GM18520 (cell line): ENCODE measurements at regions not wholly inside any gene's neighbourhood (a gene's known extent, or its start where the extent isn't known, plus 50 kb on each side); places are given as distances from the start of the nearest gene placed in this dataset.

Experiments used
- ATAC-seq: cut with Tn5 transposase; IDR thresholded peaks from one replicate; pipeline ENCODE4 v1.9.1; 2021; ENCODE audit not compliant: unreplicated experiment

DNA sequence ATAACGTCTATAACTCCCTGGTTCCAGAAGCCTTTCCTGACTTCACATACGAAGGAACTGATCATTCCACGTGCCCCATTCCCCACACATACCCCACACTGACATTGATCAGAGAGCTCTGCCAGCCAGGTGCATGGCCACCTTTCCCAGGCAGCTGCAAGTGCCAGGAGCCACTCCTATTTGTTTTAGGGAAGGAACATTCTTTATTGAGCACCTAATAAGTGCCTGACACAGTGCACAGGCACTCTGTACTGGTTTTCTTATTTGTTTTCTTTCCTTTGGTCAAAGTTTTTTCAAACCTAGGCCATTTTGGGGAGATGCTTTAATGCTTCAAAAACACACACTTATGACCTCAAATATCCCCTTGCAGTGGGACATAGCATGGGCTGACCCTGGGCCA, 50.0 kb downstream of the PITPNM2 start:
- ATAC-seq = no peak

- no peak for ATAC-seq
Observed at GRCh38 chr12:123100450-123100849, 50.4 kb downstream of the PITPNM2 start.

GRCh38 chr12:123099560-123100192, 51.2 kb downstream of the PITPNM2 start:
- ATAC-seq = no peak

DNA sequence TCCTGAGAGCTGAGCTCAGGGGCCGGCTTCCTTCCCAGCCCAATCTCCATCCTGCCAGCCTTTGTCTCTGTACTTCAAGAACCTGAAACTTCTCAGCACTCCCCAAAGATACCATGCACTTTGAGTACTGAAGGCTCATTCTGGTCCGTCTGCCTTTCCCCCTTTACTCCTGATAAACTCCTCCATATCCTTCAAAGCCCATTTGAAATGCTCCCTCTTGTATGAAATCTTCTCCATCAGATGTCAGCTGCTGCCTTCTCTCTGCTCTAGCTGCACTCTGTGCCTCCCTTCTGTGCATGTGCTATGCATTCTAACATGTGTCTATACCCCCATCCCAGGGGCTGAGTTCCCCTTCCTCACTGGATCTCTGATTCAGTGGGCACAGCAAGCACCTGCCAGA, 52.1 kb downstream of the PITPNM2 start:
- no peak for ATAC-seq

- no peak for ATAC-seq
Observed at GRCh38 chr12:123097561-123098084, 53.3 kb downstream of the PITPNM2 start.

DNA sequence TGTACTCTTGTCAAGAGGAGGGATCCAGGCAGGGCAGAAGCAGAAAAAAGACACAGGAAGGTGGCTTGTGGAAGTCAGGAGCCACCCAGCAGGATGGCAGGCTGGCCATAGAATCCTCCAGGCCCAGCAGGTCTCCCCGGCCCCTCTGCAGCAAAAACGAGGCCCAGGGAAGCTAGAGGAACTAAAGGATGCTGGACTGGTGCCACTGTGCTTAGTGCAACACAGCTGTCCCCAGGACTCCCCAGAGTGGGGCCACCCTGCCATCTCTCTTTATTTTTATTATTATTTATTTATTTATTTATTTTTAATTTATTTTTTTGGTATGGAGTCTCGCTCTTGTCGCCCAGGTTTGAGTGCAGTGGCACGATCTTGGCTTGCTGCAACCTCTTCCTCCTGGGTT, 54.1 kb downstream of the PITPNM2 start:
- ATAC-seq = no peak

GRCh38 chr12:123096182-123096581, 54.7 kb downstream of the PITPNM2 start:
- no peak for ATAC-seq

DNA sequence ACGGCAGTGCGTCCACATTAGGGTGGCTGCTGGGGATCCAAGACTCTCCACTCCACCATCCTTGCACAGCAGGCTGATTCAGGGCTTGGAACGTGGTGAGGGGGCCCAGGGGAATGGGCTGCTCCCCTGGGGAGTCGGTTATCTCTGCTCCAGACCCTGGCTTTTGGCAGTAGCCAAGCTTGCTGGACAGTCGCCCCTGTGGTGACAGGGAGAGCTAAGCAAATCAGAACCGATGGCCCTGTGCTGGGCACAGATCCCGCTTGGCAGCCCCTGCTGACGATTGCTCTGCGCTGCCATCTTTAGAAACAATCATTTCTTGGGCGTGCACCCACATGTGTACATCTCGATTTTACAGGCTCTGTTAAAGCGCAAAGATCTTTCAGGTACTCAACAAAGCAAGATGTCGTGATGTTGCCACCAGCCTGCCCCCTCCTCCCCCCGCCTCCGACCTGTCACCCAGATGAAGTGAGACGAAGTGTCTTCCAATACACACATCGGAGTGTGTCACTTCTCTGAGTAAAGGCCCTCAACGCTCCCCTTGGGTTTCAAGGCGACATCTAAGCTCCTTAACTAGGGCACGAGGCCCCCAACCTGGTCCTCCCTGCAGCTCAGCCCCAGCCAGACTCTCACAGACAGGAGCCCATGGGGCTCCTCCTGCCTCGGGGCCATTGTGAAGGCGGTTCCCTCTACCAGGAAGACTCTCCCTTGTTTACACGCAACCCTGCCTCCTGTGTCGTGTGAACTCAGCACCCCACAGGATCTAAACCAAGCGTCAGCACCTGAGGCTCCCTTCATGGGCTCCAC, 55.6 kb downstream of the PITPNM2 start:
- ATAC-seq = no peak

- ATAC-seq = no peak
Observed at GRCh38 chr12:123094349-123095077, 56.4 kb downstream of the PITPNM2 start.

GRCh38 chr12:123092866-123093265, 58.0 kb downstream of the PITPNM2 start:
- no peak for ATAC-seq

DNA sequence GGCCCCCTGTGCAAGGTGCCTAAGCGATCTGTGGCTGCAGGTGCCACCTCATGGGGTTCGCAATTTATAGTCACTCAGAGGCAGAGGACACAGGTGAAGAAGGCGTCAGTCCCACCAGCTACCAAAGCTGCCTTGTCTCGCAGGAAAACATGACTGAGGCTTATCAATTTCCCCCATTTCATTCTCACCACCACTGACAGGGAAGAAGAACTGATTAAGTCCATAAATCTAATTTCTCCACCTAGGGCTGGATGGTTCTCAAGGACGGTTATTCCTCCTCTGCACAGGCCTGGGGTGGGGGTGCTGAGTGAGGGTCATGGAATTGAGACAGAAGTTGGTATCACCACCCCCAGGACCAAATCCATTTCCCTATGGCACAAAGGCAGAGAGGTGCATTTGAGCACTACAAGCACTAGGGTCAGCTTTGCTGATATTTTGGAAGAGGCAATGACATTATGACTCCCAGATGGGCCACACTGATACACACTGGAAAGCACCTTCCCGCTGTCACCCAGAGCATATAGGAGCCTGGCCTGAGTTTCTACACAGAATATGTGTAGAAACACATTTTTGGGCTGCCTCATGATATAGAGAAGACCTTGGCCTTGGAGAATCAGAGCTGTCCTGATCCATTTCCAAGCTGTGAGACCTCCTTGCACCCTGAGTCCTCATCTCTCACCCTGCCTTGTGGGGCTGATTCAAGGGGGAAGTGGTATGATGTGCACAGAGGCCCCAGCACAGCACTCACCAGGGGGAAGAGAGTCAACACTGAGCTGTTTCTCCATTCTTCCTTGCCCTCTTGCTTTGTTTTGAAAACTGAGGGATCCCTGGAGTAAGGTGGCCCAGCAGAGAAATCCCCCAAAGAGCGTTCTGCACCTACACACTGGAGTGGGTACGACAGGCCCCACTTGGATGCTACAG, 59.4 kb downstream of the PITPNM2 start:
- ATAC-seq = no peak

GRCh38 chr12:123089631-123090353, 61.1 kb downstream of the PITPNM2 start:
- ATAC-seq = no peak

DNA sequence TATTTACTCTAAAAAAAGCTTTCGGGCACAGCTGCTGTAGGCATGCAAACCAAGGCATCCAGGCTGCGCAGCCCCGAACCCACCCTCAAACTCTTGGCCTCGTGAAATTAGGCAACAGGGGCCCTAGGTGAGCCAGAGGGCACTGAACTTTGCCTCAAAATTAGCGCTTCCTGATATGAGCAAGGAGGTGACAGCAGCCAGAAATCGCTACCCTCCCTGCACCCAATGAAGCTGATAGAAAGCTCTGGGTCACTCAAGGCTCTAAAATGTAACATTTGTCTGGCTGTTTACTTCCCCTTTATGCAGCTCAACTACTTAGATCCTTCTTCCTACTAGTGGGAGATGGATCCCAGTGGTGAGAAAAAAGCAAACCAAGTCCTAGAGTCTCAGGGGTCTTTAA, 61.8 kb downstream of the PITPNM2 start:
- no peak for ATAC-seq

GRCh38 chr12:123085730-123086487, 65.0 kb downstream of the PITPNM2 start:
- ATAC-seq = no peak

DNA sequence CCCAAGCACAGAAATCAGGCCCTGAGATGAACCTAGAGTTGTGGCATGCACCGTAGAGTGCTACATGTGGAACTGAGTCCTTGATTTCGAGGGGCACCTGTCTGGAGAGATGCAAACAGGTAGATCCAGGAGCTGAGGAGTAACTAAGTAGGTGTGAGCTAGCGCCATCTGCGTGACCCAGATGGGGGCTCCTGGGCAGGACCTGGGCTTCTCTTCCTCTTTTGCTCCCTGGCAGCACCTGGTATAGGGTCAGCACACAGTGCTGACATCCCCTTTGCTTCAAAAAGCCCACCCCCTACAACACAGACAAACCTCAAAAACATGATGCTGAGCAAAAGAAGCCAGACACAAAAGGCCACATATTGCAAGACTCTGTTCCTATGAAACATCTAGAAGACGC, 65.8 kb downstream of the PITPNM2 start:
- no peak for ATAC-seq

GRCh38 chr12:123083661-123084571, 67.0 kb downstream of the PITPNM2 start:
- no peak for ATAC-seq

GRCh38 chr12:123080634-123081033, 70.3 kb downstream of the PITPNM2 start:
- ATAC-seq = no peak

DNA sequence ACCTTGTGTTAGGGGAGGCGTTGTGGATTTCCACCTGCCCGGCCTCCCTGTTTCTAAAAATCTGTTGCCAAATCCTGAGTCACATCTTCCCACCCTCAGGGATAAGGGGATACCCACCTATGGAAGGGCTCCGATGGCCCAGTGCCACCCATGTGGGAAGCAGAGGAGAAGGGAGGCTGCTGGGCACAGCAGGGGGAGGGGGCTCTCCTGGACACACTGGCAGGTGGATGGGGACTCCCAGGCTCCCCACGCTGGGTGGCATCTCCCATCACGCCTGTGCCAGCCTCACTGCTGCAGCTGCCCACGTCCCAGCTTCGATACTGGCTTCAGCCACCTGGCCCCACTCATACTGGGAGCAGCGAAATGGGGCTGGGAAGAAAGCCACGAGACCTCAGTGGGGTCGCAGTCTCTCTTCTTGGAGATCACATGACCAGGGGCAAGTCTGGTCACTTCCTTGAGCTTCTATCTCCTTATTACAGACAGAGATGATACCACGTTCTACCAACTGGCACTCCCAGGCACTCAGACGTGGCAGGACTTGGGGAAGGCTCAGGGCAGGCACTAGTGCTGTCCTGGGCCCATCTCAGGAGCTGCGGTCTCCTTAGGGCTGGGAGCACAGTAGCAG, 72.2 kb downstream of the PITPNM2 start:
- ATAC-seq = no peak
